ENCODE measurements at regions not wholly inside any gene's neighbourhood (a gene's known extent, or its start where the extent isn't known, plus 50 kb on each side); places are given as distances from the start of the nearest gene placed in this dataset.

GRCh38 chr15:70453238-70453637 is 310.1 kb downstream of the UACA start:
- DNase-seq (ENCODE audit: insufficient read length, low spot score) (no peak), FAIRE-seq (no peak)

DNA sequence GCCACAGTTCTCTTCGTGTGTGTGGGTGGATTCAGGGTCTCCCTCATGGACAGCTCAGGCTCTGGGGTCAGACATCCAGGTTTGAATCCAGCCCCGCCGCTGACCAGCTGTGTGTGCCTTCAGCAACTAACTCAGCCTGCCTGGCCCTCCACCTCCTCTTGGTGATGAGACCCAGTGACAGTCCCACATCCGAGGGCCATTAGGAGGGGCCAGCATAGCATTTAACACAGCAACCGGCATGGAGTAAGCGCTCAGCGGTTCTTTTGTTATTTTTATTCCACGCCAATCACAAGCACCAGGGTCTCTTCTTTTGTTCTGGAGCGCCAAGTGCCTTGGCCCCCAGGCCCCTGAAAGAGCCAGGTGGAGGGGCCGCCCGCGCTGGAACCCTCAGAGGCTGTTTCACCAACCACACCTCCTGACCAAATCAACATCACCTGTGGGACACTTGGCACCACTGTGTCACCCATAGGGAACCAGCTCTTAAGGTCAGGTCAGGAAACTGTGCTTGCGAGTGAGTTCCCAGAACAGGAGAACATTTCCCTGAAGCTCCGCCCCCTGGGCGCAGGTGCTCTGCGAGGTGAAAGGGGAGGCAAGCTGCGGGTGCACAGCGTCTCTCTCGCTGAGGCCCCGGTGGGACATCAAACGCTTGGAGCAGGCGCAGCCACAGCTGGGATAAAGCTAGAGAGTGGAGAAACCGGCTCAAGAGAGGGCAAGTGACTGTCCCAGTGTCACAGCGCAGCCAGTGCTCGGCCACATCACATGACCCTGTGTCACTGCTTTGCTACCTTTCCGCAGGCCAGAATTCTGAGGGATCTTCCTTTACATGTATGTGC is 311.3 kb downstream of the UACA start:
- FAIRE-seq: no peak
- DNase-seq (ENCODE audit: insufficient read length, low spot score): no peak

DNA sequence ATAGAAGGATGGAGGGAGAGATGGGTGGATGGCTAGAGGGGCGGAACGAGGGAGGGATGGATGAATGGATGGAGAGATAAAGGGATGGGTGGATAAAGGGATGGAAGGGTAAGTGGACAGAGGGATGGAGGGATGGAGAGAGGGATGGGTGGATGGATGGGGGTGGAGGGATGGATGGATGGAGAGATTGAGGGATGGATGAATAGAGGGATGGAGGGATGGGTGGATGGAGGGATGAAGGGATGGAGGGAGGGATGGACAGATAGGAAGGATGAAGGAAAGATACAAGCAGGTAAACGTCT is 313.3 kb downstream of the UACA start:
- no peak for DNase-seq (ENCODE audit: insufficient read length, low spot score)
- FAIRE-seq: no peak

- no peak for FAIRE-seq
- DNase-seq (ENCODE audit: insufficient read length, low spot score): no peak
Measured at GRCh38 chr15:70449311-70450141, 313.8 kb downstream of the UACA start.

DNA sequence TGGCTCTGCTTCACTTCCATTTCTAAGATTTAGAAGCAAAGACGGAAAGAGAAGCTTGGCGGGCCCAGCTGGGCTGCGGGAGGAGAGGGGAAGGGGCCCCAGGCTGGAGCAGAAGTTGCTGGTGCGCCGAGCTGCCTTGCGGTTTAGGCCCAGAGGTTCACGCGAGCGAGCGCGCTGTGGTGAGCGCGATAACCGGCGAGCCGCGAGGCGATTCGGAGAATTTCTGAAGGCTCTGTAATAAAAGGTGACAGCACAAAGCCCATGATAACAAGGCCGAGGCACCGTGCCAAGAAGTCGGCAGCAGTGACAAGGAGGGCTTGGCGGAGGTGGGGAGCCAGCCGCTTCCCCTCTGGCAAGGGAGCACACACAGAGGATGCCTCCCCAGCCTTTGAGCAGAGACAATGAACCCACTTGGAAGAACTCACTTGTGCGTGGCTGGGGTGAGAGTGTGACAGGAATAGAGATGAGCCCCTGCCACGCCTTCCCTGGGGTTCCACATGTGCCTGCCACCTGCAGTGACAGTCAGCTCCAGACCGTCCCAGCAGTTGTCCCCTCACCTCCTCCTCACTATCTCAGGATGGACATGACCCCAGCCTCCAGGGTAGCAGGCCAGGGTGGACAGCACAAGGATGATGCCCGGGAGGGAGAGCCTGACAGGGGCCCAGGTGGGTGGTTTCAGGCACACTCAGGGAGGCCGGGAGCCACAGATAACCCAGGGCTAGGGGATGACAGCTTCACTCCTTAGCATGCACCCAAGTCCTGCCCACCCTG is 315.2 kb downstream of the UACA start:
- DNase-seq (ENCODE audit: insufficient read length, low spot score) (no peak), FAIRE-seq (no peak)

GRCh38 chr15:70447521-70447920 is 315.8 kb downstream of the UACA start:
- DNase-seq (ENCODE audit: insufficient read length, low spot score) (no peak), FAIRE-seq (no peak)

DNA sequence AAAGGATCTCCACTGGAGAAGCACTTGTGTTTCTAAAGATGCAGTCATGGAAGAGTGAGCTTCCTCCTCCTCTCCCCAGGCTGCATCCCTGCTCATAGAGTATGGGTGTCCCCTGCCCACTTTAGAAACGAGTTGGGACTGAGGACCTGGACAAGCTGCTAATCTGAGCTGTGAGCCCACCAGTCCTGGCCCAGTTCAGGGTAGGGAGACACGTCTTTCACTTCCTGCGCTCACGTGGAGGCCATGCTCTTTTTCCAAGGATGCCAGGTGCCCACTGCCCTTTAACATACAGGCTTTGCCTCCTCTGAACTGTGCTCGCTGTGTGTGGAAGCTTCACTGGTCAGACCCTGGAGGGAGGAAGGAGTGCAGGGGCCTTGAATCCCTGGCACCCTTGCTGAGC is 316.3 kb downstream of the UACA start:
- no peak for FAIRE-seq
- DNase-seq (ENCODE audit: insufficient read length, low spot score): no peak

DNA sequence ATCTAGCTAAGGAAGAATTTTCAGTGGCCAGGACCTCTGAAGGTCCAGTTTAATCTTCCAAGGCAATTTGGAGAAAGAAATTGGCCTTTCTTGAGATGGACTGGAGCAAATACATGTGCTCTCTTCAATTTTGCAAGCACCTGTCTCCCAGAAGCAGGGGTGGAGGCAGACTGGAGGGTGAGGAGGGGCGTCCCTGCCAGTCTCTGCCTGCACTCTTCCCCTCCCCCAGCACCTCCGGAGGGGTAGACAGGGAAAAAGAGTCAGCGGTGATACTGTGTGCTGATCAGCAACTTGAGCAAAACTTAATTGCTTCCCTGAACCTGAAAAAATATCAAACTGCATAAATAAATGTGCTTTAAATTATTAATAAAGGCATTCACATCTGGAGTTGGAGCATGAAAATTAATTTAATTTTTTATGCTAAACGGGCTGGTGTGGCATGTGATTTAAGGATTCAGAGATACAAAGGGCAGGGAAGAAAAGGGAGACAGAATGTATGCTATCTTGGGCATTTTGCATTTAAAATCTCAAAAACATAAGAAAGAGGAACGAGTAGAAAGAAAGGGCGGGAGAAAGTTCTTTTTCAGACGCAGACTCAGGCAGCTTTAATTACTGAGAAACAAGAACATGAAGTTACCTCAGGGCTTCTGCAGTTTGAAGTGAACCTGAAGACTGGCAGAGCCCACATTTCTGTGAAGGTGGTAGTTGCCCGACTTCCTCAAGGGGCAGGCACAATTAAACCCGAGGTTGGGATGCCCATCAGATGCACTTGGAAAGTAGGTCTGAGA is 319.7 kb downstream of the UACA start:
- no peak for FAIRE-seq
- no peak for DNase-seq (ENCODE audit: insufficient read length, low spot score)

GRCh38 chr15:70442616-70443321 is 320.6 kb downstream of the UACA start:
- DNase-seq (ENCODE audit: insufficient read length, low spot score) (no peak), FAIRE-seq (no peak)

DNA sequence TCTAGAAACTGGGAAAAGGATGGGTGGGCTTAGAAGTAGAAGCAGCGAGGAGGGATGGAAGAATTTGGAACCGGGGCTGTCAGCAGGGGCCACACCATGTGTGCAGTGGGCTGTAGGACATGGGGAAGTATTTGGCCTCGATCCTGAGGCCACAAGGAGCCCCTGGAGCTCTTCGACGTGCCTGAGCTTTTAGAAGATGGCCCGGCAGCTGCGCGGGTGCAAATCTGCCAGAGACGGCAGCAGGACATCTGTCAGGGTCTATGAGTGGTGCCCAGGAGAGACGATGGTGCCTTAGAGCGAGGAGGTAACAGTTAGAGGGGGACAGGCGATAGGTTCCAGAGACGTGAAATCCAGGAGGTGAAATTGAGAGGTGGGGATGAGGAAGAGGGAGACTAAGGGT is 321.1 kb downstream of the UACA start:
- no peak for DNase-seq (ENCODE audit: insufficient read length, low spot score)
- no peak for FAIRE-seq

DNA sequence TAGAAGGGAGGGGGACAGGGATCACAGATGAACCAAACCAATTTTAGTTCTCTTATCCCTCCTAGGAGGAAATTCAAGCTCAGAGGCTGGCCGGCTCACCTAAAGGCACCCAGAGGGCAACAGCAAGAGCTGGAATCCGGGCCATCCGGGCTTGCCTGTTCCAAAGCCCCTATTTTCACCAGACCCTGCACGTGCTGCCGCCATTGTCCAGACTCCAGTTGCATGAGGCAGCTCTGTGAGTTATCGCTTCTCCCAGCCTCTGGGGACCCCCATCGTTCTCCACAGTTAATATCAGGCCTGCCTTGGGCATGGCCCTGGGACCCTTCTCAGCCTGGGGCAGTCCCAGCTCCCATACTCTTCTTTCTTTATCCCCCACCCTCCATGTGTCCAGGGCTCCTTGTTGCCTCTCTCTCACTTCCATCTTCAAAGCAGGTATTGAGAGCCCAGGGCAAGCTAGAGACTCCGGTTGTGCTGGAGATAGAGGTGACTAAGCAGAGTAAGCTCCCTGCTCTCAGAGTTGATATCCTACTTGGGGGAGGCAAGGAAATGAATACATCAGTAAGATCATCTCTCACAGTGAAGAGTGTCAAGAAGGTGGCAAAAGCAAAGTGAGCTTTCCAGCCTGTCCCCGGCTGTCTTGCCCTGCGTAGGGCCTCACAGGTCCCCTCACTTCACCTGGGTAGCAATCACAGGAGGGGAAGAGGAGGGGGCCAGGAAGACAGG is 322.8 kb downstream of the UACA start:
- DNase-seq (ENCODE audit: insufficient read length, low spot score) (no peak), FAIRE-seq (no peak)

DNA sequence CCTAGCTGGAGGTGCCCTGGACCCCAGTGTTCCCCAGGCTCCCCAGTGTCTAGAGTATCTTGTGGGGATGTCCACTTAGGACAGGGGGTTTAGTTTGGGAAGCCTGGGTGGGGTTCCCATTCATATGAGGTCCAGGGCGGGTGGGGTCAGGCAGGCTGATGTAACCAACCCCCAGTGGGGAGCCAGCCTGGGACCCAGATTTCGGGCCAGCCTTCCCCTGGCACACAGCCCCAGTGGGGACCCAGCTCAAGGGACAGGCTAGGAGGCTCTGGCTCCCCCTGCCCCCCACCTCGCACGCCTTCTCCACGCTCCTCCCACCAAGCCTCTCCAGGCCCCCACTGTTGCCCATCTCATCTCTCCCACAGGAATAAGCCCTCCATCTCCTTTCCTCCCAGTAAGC is 323.5 kb downstream of the UACA start:
- no peak for FAIRE-seq
- no peak for DNase-seq (ENCODE audit: insufficient read length, low spot score)

DNA sequence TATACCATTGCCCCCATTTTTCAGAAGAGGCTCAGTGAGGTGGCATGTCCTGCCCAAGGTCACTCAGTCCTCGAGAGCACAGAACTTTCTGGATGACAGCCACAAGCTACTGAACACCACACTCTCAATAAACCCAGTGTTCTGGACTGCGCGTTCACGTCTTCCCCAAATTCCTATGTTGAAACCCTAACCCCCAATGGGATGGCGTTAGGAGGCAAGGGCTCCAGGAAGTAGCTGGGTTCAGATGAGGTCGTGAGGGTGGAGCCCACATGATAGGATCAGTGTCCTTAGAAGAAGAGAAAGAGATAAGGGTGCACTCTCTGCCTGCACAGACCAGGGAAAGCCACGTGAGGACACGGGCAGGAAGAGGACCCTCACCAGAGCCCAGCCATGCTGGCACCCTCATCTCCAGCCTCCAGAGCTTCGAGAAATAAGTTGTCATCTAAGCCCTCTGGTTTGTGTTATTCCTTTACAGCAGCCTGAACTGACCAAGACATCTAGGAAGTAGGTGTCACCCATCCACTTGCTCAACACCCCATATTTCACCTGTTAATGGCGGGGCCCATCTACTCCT is 324.0 kb downstream of the UACA start:
- DNase-seq (ENCODE audit: insufficient read length, low spot score) (no peak), FAIRE-seq (no peak)

DNA sequence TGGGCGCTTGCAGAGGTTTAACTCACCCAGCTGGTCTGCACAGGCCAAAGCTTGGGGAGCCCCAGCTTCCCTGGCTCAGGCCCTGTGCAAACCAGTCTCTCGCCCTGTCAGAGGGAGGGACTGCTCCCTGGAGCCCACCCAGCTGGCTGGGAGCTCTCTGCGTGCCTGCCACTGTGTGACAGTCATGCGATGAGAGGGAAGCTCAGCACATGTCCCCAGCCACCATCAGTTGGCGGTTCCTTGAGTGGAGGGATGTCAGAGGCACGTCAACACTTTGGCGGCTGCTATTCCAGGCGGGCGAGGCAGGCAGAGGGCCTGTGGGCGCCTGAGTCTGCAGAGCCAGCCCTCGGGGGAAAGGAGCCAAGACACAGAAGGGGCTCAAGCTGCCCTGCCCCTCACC is 324.6 kb downstream of the UACA start:
- FAIRE-seq: no peak
- no peak for DNase-seq (ENCODE audit: insufficient read length, low spot score)

DNA sequence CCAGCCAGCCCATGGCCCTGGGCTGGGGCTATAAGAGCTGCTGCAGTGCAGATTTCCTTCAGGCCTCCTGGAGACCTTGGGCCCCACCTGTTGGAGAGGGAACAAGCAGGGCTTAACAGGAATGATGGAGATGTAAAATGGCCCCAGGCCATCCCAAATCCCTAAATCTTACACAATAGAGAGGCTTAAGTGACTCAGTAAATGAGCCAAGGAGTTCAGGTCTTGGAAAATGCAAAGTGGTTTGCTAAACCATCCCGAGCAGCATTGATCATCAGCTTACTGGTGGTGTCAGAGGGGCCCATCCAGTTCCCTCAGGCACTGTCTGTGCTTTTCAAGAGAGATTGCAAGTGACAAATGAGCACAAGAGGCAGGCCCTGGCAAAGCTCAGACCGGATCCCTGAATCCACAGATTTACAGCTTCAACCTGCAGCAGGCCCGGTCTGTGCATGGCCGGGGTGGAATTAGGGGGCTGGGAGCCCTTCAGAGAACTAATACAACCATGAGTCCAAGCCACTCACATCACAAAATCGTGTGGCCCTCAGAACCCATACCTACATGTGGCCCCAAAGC is 325.4 kb downstream of the UACA start:
- DNase-seq (ENCODE audit: insufficient read length, low spot score) (peak; percentile 48), FAIRE-seq (no peak)

GRCh38 chr15:70437089-70437488 is 326.3 kb downstream of the UACA start:
- no peak for FAIRE-seq
- DNase-seq (ENCODE audit: insufficient read length, low spot score): no peak

GRCh38 chr15:70436428-70436827 is 326.9 kb downstream of the UACA start:
- FAIRE-seq: no peak

GRCh38 chr15:70435872-70436271 is 327.5 kb downstream of the UACA start:
- DNase-seq (ENCODE audit: insufficient read length, low spot score): no peak
- no peak for FAIRE-seq

More at GRCh38 chr15:70436428-70436827, 326.9 kb downstream of the UACA start:
- no peak for DNase-seq (ENCODE audit: insufficient read length, low spot score)

- FAIRE-seq (no peak), DNase-seq (ENCODE audit: insufficient read length, low spot score) (no peak)
Measured at GRCh38 chr15:70435369-70435768, 328.0 kb downstream of the UACA start.
